ENCODE measurements at regions not wholly inside any gene's neighbourhood (a gene's known extent, or its start where the extent isn't known, plus 50 kb on each side); places are given as distances from the start of the nearest gene placed in this dataset.

DNA sequence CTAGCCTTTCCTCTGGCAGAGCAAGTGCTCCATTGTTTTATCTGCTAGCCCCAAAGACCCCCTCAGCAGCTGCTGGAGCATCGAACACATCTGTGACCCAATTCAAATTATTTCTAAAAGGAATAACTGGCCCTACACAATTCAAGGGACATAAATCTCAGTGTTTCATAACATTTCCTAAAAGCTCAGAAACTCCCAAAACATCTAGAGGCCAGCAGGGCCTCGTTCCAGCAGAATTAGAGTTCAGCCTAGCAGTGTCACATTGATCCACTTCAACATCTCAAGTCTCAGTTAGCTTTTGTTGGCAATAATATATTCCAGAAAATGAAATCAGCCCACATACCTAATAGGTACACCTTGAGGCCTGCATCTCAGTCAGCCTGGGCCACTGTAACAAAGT lies 179.1 kb downstream of the ETAA1 start:
- TF ChIP-seq POLR2AphosphoS5 (IDR thresholded peaks at IDR 0.05): no peak
- TF ChIP-seq, protein P1, sequence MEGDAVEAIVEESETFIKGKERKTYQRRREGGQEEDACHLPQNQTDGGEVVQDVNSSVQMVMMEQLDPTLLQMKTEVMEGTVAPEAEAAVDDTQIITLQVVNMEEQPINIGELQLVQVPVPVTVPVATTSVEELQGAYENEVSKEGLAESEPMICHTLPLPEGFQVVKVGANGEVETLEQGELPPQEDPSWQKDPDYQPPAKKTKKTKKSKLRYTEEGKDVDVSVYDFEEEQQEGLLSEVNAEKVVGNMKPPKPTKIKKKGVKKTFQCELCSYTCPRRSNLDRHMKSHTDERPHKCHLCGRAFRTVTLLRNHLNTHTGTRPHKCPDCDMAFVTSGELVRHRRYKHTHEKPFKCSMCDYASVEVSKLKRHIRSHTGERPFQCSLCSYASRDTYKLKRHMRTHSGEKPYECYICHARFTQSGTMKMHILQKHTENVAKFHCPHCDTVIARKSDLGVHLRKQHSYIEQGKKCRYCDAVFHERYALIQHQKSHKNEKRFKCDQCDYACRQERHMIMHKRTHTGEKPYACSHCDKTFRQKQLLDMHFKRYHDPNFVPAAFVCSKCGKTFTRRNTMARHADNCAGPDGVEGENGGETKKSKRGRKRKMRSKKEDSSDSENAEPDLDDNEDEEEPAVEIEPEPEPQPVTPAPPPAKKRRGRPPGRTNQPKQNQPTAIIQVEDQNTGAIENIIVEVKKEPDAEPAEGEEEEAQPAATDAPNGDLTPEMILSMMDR (IDR thresholded peaks at IDR 0.05): no peak

Data from transverse colon (tissue), 4 donors.